HEK293T (cell line): ENCODE measurements at regions not wholly inside any gene's neighbourhood (a gene's known extent, or its start where the extent isn't known, plus 50 kb on each side); places are given as distances from the start of the nearest gene placed in this dataset.

Experiments
- CTCF ChIA-PET: fragments of 350-600 bp; formaldehyde crosslinking; extraction: SDS; loops from one replicate; lab custom pipeline; 2021; ENCODE audit warnings: antibody characterized with exemption, inconsistent platforms; lab: Yijun Ruan, JAX
- POLR2A ChIA-PET: fragments of 350-600 bp; formaldehyde crosslinking; extraction: SDS; loops from one replicate; lab custom pipeline; 2020; ENCODE audit warnings: antibody characterized with exemption, inconsistent platforms; lab: Yijun Ruan, JAX
- DNase-seq: peaks from one replicate; pipeline ENCODE4 v3.0.0; 2012; ENCODE audit warnings: mixed read lengths; ENCODE audit errors: extremely low spot score
- ARNT ChIP-seq: fragments of 450-650 bp; IDR thresholded peaks from 2 replicates; pipeline ENCODE4 v1.6.1; 2017; ENCODE audit warnings: mild to moderate bottlenecking
- BHLHE40 ChIP-seq: fragments of 450-650 bp; IDR thresholded peaks from 2 replicates; pipeline ENCODE4 v1.6.1; 2016; ENCODE audit warnings: mild to moderate bottlenecking, moderate library complexity, borderline replicate concordance
- CTBP1 ChIP-seq: fragments of 450-650 bp; IDR thresholded peaks from 2 replicates; pipeline ENCODE4 v1.6.1; 2016; ENCODE audit warnings: borderline replicate concordance
- ELF4 ChIP-seq: fragments of 450-650 bp; IDR thresholded peaks from 2 replicates; pipeline ENCODE4 v1.6.1; 2017; ENCODE audit warnings: antibody characterized with exemption
- FOXA1 ChIP-seq: fragments of 450-650 bp; IDR thresholded peaks from 2 replicates; pipeline ENCODE4 v1.6.1; 2016; ENCODE audit warnings: mild to moderate bottlenecking
- FOXK2 ChIP-seq: fragments of 450-650 bp; IDR thresholded peaks from 2 replicates; pipeline ENCODE4 v1.6.1; 2016; ENCODE audit warnings: mild to moderate bottlenecking
- FOXM1 ChIP-seq: fragments of 450-650 bp; IDR thresholded peaks from 2 replicates; pipeline ENCODE4 v1.6.1; 2017; ENCODE audit warnings: mild to moderate bottlenecking, borderline replicate concordance
- HDGF ChIP-seq: fragments of 450-650 bp; IDR thresholded peaks from 2 replicates; pipeline ENCODE4 v1.6.1; 2017; ENCODE audit warnings: antibody characterized with exemption, borderline replicate concordance
- L3MBTL2 ChIP-seq: fragments of 450-650 bp; conservative IDR thresholded peaks from 2 replicates; pipeline ENCODE4 v1.6.1; 2016; ENCODE audit warnings: mild to moderate bottlenecking
- LEF1 ChIP-seq: fragments of 450-650 bp; IDR thresholded peaks from 2 replicates; pipeline ENCODE4 v1.6.1; 2017; ENCODE audit warnings: mild to moderate bottlenecking, borderline replicate concordance
- NFRKB ChIP-seq: fragments of 450-650 bp; IDR thresholded peaks from 2 replicates; pipeline ENCODE4 v1.6.1; 2016; ENCODE audit warnings: mild to moderate bottlenecking, moderate library complexity
- SP1 ChIP-seq: fragments of 450-650 bp; IDR thresholded peaks from 2 replicates; pipeline ENCODE4 v1.6.1; 2017
- SUZ12 ChIP-seq: fragments of 450-650 bp; IDR thresholded peaks from 2 replicates; pipeline ENCODE4 v1.6.1; 2016; ENCODE audit warnings: mild to moderate bottlenecking
- TARDBP ChIP-seq: fragments of 450-650 bp; IDR thresholded peaks from 2 replicates; pipeline ENCODE4 v1.6.1; 2016
- ZNF384 ChIP-seq: fragments of 450-650 bp; IDR thresholded peaks from 2 replicates; pipeline ENCODE4 v1.6.1; 2016
- TF ChIP-seq, protein P1 (sequence below): fragments of 450-650 bp; IDR thresholded peaks from 2 replicates; pipeline ENCODE4 v1.6.1; 2016

DNA sequence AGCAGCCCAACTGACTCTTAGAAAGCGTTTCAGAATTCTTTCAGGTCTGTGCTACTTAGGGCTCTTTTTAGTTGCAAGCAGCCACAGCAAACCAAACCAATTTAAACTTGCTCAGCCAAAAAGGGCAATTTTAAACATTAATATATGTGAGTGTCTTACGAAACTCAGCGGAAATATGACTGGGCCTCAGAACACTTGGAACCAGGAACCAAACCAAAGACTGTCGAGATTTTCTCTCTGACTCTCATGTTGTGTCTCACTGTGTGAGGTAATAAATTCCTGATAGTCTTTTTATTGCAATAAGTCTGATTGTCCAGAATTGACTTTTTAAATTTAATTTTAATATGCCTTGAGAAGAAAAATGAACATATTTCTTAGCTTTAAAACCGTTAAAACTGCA, 122.3 kb downstream of the SYF2 start:
- TF ChIP-seq FOXK2, result no peak
- no peak for TF ChIP-seq SUZ12
- TF ChIP-seq ARNT, result no peak
- DNase-seq, result no peak
- POLR2A ChIA-PET, result no interaction called here
- CTCF ChIA-PET, result no interaction called here

DNA sequence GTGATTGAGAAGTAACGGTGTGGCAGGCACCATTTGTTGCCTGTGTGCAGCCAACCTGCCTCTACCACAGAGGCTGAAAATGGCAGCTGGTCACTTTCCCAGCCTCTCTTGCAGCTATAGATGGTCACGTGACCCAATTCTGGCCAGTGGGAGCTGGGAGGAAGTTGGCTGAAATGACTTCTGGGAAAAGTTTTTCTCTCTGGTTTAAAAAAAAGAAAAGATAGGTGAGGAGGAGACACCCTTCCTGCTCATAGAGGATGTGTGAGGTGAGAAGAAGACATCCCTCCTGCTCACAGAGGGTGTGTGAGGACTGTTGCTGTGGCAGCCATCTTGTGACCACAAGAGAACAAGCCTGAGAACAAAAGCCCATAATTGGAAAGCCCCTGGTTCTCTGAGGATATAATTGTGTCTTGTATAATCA, 122.8 kb downstream of the SYF2 start:
- CTCF ChIA-PET, result no interaction called here
- no peak for DNase-seq
- POLR2A ChIA-PET, result no interaction called here
- TF ChIP-seq L3MBTL2 (no peak), HDGF (no peak), LEF1 (no peak)

DNA sequence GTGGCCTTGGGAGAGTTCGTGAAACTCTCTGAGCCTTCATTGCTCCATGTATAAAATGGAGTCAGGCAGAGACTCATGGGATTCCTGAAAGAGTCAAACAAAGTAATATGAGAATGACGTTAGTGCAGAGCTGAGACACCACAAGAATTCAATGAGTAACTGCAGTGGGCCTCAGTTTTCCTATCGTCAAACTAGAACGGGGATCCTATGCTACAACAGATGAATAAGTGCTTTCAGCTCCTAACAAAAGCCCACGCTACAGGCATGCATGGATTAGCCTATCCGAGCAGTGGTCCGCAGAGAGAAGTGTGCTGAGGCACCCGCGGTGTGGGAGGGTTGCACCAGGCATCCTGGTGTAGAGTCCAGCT, 124.7 kb downstream of the SYF2 start:
- CTCF ChIA-PET, result interaction anchor here (0.9 kb wide), 1 partner anchor 8 kb away, joined by 3 read pairs; no protein-coding TSS in a partner anchor
- no peak for DNase-seq
- TF ChIP-seq NFRKB, result no peak
- TF ChIP-seq CTBP1, result no peak
- no peak for TF ChIP-seq ZNF384
- TF ChIP-seq ARNT, result no peak
- no peak for TF ChIP-seq L3MBTL2
- no peak for TF ChIP-seq FOXA1
- no peak for TF ChIP-seq FOXM1
- TF ChIP-seq, protein P1, sequence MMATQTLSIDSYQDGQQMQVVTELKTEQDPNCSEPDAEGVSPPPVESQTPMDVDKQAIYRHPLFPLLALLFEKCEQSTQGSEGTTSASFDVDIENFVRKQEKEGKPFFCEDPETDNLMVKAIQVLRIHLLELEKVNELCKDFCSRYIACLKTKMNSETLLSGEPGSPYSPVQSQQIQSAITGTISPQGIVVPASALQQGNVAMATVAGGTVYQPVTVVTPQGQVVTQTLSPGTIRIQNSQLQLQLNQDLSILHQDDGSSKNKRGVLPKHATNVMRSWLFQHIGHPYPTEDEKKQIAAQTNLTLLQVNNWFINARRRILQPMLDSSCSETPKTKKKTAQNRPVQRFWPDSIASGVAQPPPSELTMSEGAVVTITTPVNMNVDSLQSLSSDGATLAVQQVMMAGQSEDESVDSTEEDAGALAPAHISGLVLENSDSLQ, result no peak
- POLR2A ChIA-PET, result no interaction called here

DNA sequence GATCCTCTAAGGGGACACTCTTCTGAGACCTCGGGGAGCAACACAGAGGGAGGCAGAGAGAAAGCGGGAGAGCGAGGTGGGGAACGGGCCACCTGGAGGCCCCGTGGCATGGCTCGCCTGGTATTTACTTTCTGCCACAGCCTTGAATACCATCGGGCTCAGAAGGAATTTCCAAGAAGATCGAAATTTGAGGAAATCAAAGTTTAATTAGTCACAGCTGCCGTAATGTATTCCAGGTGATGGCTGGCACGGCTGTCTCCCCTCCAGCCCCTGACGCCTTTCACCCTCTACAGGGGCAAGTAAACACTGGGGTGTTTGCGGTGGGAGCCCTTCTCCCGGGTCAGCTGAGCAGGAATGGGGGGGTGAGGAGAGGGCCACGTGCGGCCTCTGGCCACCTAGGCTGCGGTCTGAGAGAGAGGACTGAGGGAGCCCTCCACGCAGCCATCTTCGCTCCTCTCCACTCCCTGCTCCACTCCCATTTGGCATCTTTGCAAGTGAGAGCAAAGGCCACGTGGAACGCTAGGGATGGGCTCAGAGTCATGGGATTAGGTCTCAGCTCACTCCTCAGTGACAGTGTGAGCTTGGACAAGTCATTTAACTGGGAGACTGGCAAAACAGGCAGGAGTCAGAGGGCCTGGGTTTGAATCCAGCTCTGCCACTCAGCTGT, 125.2 kb downstream of the SYF2 start:
- CTCF ChIA-PET, result no interaction called here
- DNase-seq, result no peak
- TF ChIP-seq SP1 (no peak), FOXA1 (no peak), HDGF (no peak), BHLHE40 (no peak), FOXK2 (no peak), CTBP1 (no peak), LEF1 (no peak), ARNT (no peak), ZNF384 (no peak), ELF4 (no peak), NFRKB (no peak), SUZ12 (no peak)
- TF ChIP-seq, protein P1, result no peak
- POLR2A ChIA-PET, result no interaction called here

DNA sequence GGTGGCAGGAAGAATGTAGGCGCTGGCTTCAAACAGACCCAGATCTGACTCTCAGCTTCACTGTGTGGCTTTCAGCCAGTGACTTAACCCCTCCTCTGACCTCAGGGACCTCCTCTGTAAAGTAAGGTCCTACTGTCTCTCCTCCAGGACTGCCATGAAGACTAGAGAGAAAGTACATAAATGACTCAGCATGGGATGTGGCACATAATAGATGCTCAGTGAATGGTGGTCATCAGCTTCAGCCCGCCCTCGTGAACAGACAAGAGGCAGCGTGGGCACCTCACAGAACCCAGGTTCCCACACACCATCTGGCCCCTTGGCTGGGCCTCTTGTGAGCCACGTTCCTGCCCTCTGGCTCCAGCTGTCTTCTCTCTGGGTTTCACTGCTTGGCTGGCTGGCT, 126.0 kb downstream of the SYF2 start:
- TF ChIP-seq FOXA1 (no peak), FOXK2 (no peak), LEF1 (no peak), BHLHE40 (no peak), ARNT (no peak), ZNF384 (no peak), L3MBTL2 (no peak), SUZ12 (no peak), TARDBP (no peak), CTBP1 (no peak), HDGF (no peak), FOXM1 (no peak)
- TF ChIP-seq, protein P1, result no peak
- no peak for DNase-seq
- ChIA-PET POLR2A (no interaction called here), CTCF (no interaction called here)

DNA sequence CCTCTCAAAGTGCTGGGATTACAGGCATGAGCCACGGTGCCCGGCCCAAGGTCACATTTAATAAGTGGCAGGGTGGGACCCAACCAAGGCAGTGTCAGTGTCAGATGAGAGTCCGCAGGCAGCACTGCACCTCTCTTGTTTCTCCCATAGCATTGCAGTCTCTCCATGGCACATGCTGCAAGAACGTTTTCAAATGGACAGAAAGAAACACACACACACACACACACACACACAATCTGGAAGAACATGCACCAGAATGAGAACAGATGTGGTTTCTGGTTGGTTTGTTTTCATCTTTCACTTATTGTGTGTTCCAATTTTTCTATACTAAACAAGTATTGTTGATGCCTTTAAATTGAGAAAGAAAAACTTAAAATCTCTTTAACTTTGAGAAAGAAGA, 126.5 kb downstream of the SYF2 start:
- no peak for TF ChIP-seq ARNT
- TF ChIP-seq, protein P1, result no peak
- TF ChIP-seq FOXM1, result no peak
- ChIA-PET CTCF (no interaction called here), POLR2A (no interaction called here)
- DNase-seq, result no peak
